Upper lobe of left lung (tissue), 6 donors: ENCODE measurements at regions not wholly inside any gene's neighbourhood (a gene's known extent, or its start where the extent isn't known, plus 50 kb on each side); places are given as distances from the start of the nearest gene placed in this dataset.

Source experiments
- ATAC-seq, 2 donors: fragments of 200-7000 bp; cut with Tn5 transposase; one replicate each; pipeline ENCODE4 v1.9.1; 2022; ENCODE audit warnings: mild to moderate bottlenecking in 2 of 2, moderate library complexity in 2 of 2; ENCODE audit not compliant: low FRiP score in 2 of 2
- DNase-seq, 2 donors: peaks; one replicate each; pipeline ENCODE4 v3.0.0-alpha.2; 2019 to 2020
- H3K27ac ChIP-seq, 4 donors: fragments of 200-600 bp; sonication (generic); one replicate each; pipeline ENCODE4 v1.5.1; 2016 to 2019
- H3K27me3 ChIP-seq, 4 donors: fragments of 200-600 bp; sonication (generic); one replicate each; pipeline ENCODE4 v1.5.1; 2017 to 2019
- H3K36me3 ChIP-seq, 4 donors: fragments of 200-600 bp; sonication (generic); one replicate each; pipeline ENCODE4 v1.5.1; 2016 to 2019
- H3K4me1 ChIP-seq, 4 donors: fragments of 200-600 bp; sonication (generic); one replicate each; pipeline ENCODE4 v1.5.1; 2018 to 2019
- H3K4me3 ChIP-seq, 4 donors: fragments of 200-600 bp; sonication (generic); one replicate each; pipeline ENCODE4 v1.5.1; 2017 to 2019; ENCODE audit warnings: mild to moderate bottlenecking in 2 of 4, moderate library complexity in 1 of 4
- H3K9me3 ChIP-seq, 4 donors: fragments of 200-600 bp; sonication (generic); one replicate each; pipeline ENCODE4 v1.5.1; 2018 to 2019
- CTCF ChIP-seq, 6 experiments: fragments of 450-650 bp in 4 of 6; fragments of 200-600 bp in 2 of 6; sonication (generic) in 2 of 6; IDR thresholded peaks; one replicate each; pipeline ENCODE4 v1.5.1; 2016 to 2019; ENCODE audit warnings: antibody characterized with exemption in 6 of 6
- EP300 ChIP-seq, 4 donors: sonication (generic); formaldehyde crosslinking; IDR thresholded peaks; one replicate each; pipeline ENCODE4 v1.5.1; 2017; ENCODE audit warnings: antibody characterized with exemption in 4 of 4, control low read depth in 2 of 4
- POLR2A ChIP-seq, 4 donors: fragments of 450-650 bp; IDR thresholded peaks; one replicate each; pipeline ENCODE4 v1.5.1; 2016 to 2017; ENCODE audit warnings: antibody characterized with exemption in 4 of 4, mild to moderate bottlenecking in 2 of 4
- POLR2AphosphoS5 ChIP-seq, 2 donors: sonication (generic); formaldehyde crosslinking; IDR thresholded peaks; one replicate each; pipeline ENCODE4 v1.5.1; 2017; ENCODE audit warnings: antibody characterized with exemption in 2 of 2
- WGBS, 2 donors: methylation state at CpG; one replicate each; pipeline ENCODE4 v1.1.5; 2017 to 2018; 5-methylcytosine and 5-hydroxymethylcytosine counted together
- donor health status: DM: no; HTN: no; CAD: no; lungs with moderate emphysema.
- donor health status: DM: no; HTN: yes; CAD: no; lungs with severe emphysema.

- Histone ChIP-seq H3K27me3 (no peaks in the 10 kb centered on the region), H3K27ac (no peak overlapping the region), H3K4me1 (no peaks in the 10 kb centered on the region), H3K9me3 (peaks cover 0 to 98% (median 35%) of the 10 kb centered on the region in 4 donors), H3K4me3 (no peak overlapping the region), H3K36me3 (no peaks in the 10 kb centered on the region)
- DNase-seq (no peak), ATAC-seq (no peak)
- TF ChIP-seq CTCF (IDR thresholded peaks at IDR 0.05) (no peak), POLR2AphosphoS5 (IDR thresholded peaks at IDR 0.05) (no peak), EP300 (IDR thresholded peaks at IDR 0.05) (no peak), POLR2A (IDR thresholded peaks at IDR 0.05) (no peak)
- 58 to 66% methylated on average over 23 of the region's 23 CpGs for WGBS, 2 donors
Measured at GRCh38 chr12:34347367-34347766, 325.1 kb downstream of the ALG10 start.

GRCh38 chr12:34348064-34348463 lies 325.8 kb downstream of the ALG10 start:
- no peak overlapping the region for H3K27ac ChIP-seq
- H3K9me3 ChIP-seq: peaks cover 0 to 97% (median 32%) of the 10 kb centered on the region in 4 donors
- 67 to 77% methylated on average over 22 to 23 of the region's 23 CpGs for WGBS, 2 donors
- ATAC-seq (no peak), DNase-seq (no peak)
- H3K36me3 ChIP-seq: no peaks in the 10 kb centered on the region
- H3K4me1 ChIP-seq: no peaks in the 10 kb centered on the region
- H3K27me3 ChIP-seq: no peaks in the 10 kb centered on the region
- no peak for TF ChIP-seq EP300 (IDR thresholded peaks at IDR 0.05)
- no peak for TF ChIP-seq POLR2AphosphoS5 (IDR thresholded peaks at IDR 0.05)
- no peak for TF ChIP-seq POLR2A (IDR thresholded peaks at IDR 0.05)
- TF ChIP-seq CTCF (IDR thresholded peaks at IDR 0.05): no peak
- H3K4me3 ChIP-seq: no peak overlapping the region

- H3K27me3 ChIP-seq: no peaks in the 10 kb centered on the region
- ATAC-seq: no peak
- no peak for TF ChIP-seq CTCF (IDR thresholded peaks at IDR 0.05)
- no peak for TF ChIP-seq POLR2AphosphoS5 (IDR thresholded peaks at IDR 0.05)
- no peak for TF ChIP-seq EP300 (IDR thresholded peaks at IDR 0.05)
- no peak for TF ChIP-seq POLR2A (IDR thresholded peaks at IDR 0.05)
- DNase-seq: no peak
- H3K9me3 ChIP-seq: peaks cover 0 to 93% (median 34%) of the 10 kb centered on the region in 4 donors
- no peak overlapping the region for H3K4me3 ChIP-seq
- WGBS, 2 donors: 53 to 56% methylated on average over 29 to 48 of the region's 50 CpGs
- no peaks in the 10 kb centered on the region for H3K36me3 ChIP-seq
- H3K27ac ChIP-seq: no peak overlapping the region
- no peaks in the 10 kb centered on the region for H3K4me1 ChIP-seq
Measured at GRCh38 chr12:34348836-34349672, 326.8 kb downstream of the ALG10 start.

- TF ChIP-seq POLR2AphosphoS5 (IDR thresholded peaks at IDR 0.05) (no peak), EP300 (IDR thresholded peaks at IDR 0.05) (no peak), POLR2A (IDR thresholded peaks at IDR 0.05) (no peak), CTCF (IDR thresholded peaks at IDR 0.05) (no peak)
- peaks cover 0 to 93% (median 37%) of the 10 kb centered on the region in 4 donors for H3K9me3 ChIP-seq
- DNase-seq (no peak), ATAC-seq (no peak)
- H3K36me3 ChIP-seq: no peaks in the 10 kb centered on the region
- no peaks in the 10 kb centered on the region for H3K4me1 ChIP-seq
- H3K4me3 ChIP-seq: no peak overlapping the region
- H3K27ac ChIP-seq: no peak overlapping the region
- WGBS, 2 donors: 74 to 79% methylated on average over 3 to 16 of the region's 16 CpGs
- H3K27me3 ChIP-seq: no peaks in the 10 kb centered on the region
Measured at GRCh38 chr12:34349673-34349961, 327.3 kb downstream of the ALG10 start.
